ENCODE measurements at regions not wholly inside any gene's neighbourhood (a gene's known extent, or its start where the extent isn't known, plus 50 kb on each side); places are given as distances from the start of the nearest gene placed in this dataset.

GRCh38 chr17:77306790-77307478 is 166.2 kb downstream of the SEC14L1 start:
- no peak for FAIRE-seq
- DNase-seq (ENCODE audit: insufficient read length, low spot score), result no peak
- TF ChIP-seq POLR2AphosphoS5 (IDR thresholded peaks at IDR 0.05; ENCODE audit: low read depth, low read length) (no peak), PAX5 (IDR thresholded peaks at IDR 0.05; ENCODE audit: insufficient read depth, low read length, severe bottlenecking) (no peak), POU2F2 (IDR thresholded peaks at IDR 0.05; ENCODE audit: low read depth, low read length) (no peak), TAF1 (IDR thresholded peaks at IDR 0.05; ENCODE audit: low read depth, low read length) (no peak), SPI1 (IDR thresholded peaks at IDR 0.05; ENCODE audit: low read depth, low read length) (no peak), POLR2A (IDR thresholded peaks at IDR 0.05; ENCODE audit: low read depth, low read length) (no peak)

GRCh38 chr17:77307479-77308198 is 166.9 kb downstream of the SEC14L1 start:
- TF ChIP-seq PAX5 (IDR thresholded peaks at IDR 0.05; ENCODE audit: insufficient read depth, low read length, severe bottlenecking), result no peak
- no peak for TF ChIP-seq POLR2A (IDR thresholded peaks at IDR 0.05; ENCODE audit: low read depth, low read length)
- TF ChIP-seq POLR2AphosphoS5 (IDR thresholded peaks at IDR 0.05; ENCODE audit: low read depth, low read length), result no peak
- TF ChIP-seq TAF1 (IDR thresholded peaks at IDR 0.05; ENCODE audit: low read depth, low read length), result no peak
- FAIRE-seq (no peak), DNase-seq (ENCODE audit: insufficient read length, low spot score) (no peak)

- DNase-seq (ENCODE audit: insufficient read length, low spot score) (no peak), FAIRE-seq (no peak)
- TF ChIP-seq SPI1 (IDR thresholded peaks at IDR 0.05; ENCODE audit: low read depth, low read length), result no peak
- TF ChIP-seq POLR2AphosphoS5 (IDR thresholded peaks at IDR 0.05; ENCODE audit: low read depth, low read length), result no peak
- no peak for TF ChIP-seq TAF1 (IDR thresholded peaks at IDR 0.05; ENCODE audit: low read depth, low read length)
- TF ChIP-seq PAX5 (IDR thresholded peaks at IDR 0.05; ENCODE audit: insufficient read depth, low read length, severe bottlenecking), result no peak
- TF ChIP-seq POLR2A (IDR thresholded peaks at IDR 0.05; ENCODE audit: low read depth, low read length), result no peak
- TF ChIP-seq POU2F2 (IDR thresholded peaks at IDR 0.05; ENCODE audit: low read depth, low read length), result no peak
Observed at GRCh38 chr17:77308861-77309726, 168.3 kb downstream of the SEC14L1 start.

DNA sequence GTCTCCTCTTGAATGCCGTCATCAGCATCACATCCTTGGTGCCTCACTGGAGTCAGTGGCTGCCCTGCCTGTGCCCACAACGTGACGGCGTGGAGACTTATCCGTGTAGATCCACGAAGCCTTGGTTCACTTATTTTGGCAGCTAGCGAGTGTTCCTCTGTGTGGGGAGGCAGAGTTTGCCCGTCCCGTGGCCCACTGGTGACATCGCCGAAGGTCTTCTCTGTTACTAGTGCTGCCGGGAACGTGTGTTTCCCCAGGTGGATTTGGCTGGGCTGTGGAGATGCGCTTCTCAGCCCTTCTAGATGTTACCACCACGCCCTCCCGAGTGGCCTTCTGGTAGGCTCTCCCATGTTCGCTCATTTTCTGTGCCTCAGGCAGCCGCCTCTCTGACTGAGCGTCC is 169.6 kb downstream of the SEC14L1 start:
- DNase-seq (ENCODE audit: insufficient read length, low spot score), result no peak
- no peak for FAIRE-seq
- no peak for TF ChIP-seq POU2F2 (IDR thresholded peaks at IDR 0.05; ENCODE audit: low read depth, low read length)
- TF ChIP-seq PAX5 (IDR thresholded peaks at IDR 0.05; ENCODE audit: insufficient read depth, low read length, severe bottlenecking), result no peak
- TF ChIP-seq SPI1 (IDR thresholded peaks at IDR 0.05; ENCODE audit: low read depth, low read length), result no peak
- no peak for TF ChIP-seq POLR2A (IDR thresholded peaks at IDR 0.05; ENCODE audit: low read depth, low read length)
- no peak for TF ChIP-seq TAF1 (IDR thresholded peaks at IDR 0.05; ENCODE audit: low read depth, low read length)
- no peak for TF ChIP-seq POLR2AphosphoS5 (IDR thresholded peaks at IDR 0.05; ENCODE audit: low read depth, low read length)

GRCh38 chr17:77311371-77311981 is 170.7 kb downstream of the SEC14L1 start:
- TF ChIP-seq POU2F2 (IDR thresholded peaks at IDR 0.05; ENCODE audit: low read depth, low read length) (no peak), POLR2A (IDR thresholded peaks at IDR 0.05; ENCODE audit: low read depth, low read length) (no peak), POLR2AphosphoS5 (IDR thresholded peaks at IDR 0.05; ENCODE audit: low read depth, low read length) (no peak), SPI1 (IDR thresholded peaks at IDR 0.05; ENCODE audit: low read depth, low read length) (no peak), TAF1 (IDR thresholded peaks at IDR 0.05; ENCODE audit: low read depth, low read length) (no peak), PAX5 (IDR thresholded peaks at IDR 0.05; ENCODE audit: insufficient read depth, low read length, severe bottlenecking) (no peak)
- FAIRE-seq, result no peak
- no peak for DNase-seq (ENCODE audit: insufficient read length, low spot score)

GRCh38 chr17:77312061-77312701 is 171.4 kb downstream of the SEC14L1 start:
- DNase-seq (ENCODE audit: insufficient read length, low spot score), result no peak
- TF ChIP-seq POU2F2 (IDR thresholded peaks at IDR 0.05; ENCODE audit: low read depth, low read length) (no peak), PAX5 (IDR thresholded peaks at IDR 0.05; ENCODE audit: insufficient read depth, low read length, severe bottlenecking) (no peak), TAF1 (IDR thresholded peaks at IDR 0.05; ENCODE audit: low read depth, low read length) (no peak), SPI1 (IDR thresholded peaks at IDR 0.05; ENCODE audit: low read depth, low read length) (no peak), POLR2AphosphoS5 (IDR thresholded peaks at IDR 0.05; ENCODE audit: low read depth, low read length) (no peak), POLR2A (IDR thresholded peaks at IDR 0.05; ENCODE audit: low read depth, low read length) (no peak)
- FAIRE-seq, result no peak

GRCh38 chr17:77312786-77313599 is 172.2 kb downstream of the SEC14L1 start:
- TF ChIP-seq POU2F2 (IDR thresholded peaks at IDR 0.05; ENCODE audit: low read depth, low read length), result no peak
- no peak for TF ChIP-seq SPI1 (IDR thresholded peaks at IDR 0.05; ENCODE audit: low read depth, low read length)
- no peak for TF ChIP-seq TAF1 (IDR thresholded peaks at IDR 0.05; ENCODE audit: low read depth, low read length)
- TF ChIP-seq POLR2AphosphoS5 (IDR thresholded peaks at IDR 0.05; ENCODE audit: low read depth, low read length), result no peak
- no peak for TF ChIP-seq PAX5 (IDR thresholded peaks at IDR 0.05; ENCODE audit: insufficient read depth, low read length, severe bottlenecking)
- no peak for TF ChIP-seq POLR2A (IDR thresholded peaks at IDR 0.05; ENCODE audit: low read depth, low read length)
- FAIRE-seq (no peak), DNase-seq (ENCODE audit: insufficient read length, low spot score) (no peak)

GRCh38 chr17:77313831-77314230 is 173.1 kb downstream of the SEC14L1 start:
- TF ChIP-seq TAF1 (IDR thresholded peaks at IDR 0.05; ENCODE audit: low read depth, low read length), result no peak
- TF ChIP-seq POU2F2 (IDR thresholded peaks at IDR 0.05; ENCODE audit: low read depth, low read length), result no peak
- TF ChIP-seq POLR2A (IDR thresholded peaks at IDR 0.05; ENCODE audit: low read depth, low read length), result no peak
- no peak for TF ChIP-seq POLR2AphosphoS5 (IDR thresholded peaks at IDR 0.05; ENCODE audit: low read depth, low read length)
- TF ChIP-seq PAX5 (IDR thresholded peaks at IDR 0.05; ENCODE audit: insufficient read depth, low read length, severe bottlenecking), result no peak
- TF ChIP-seq SPI1 (IDR thresholded peaks at IDR 0.05; ENCODE audit: low read depth, low read length), result no peak
- DNase-seq (ENCODE audit: insufficient read length, low spot score) (no peak), FAIRE-seq (no peak)
